Effector memory CD8-positive, alpha-beta T cell (primary cell): ENCODE measurements at regions not wholly inside any gene's neighbourhood (a gene's known extent, or its start where the extent isn't known, plus 50 kb on each side); places are given as distances from the start of the nearest gene placed in this dataset.

Experiments used
- ATAC-seq: fragments of 150-1000 bp; cut with Tn5 transposase; replicated peaks from 2 replicates; pipeline ENCODE4 v1.10.0; 2021; ENCODE audit warnings: mild to moderate bottlenecking, moderate library complexity
- DNase-seq, 3 experiments: peaks; one replicate each; pipeline ENCODE4 v3.0.0; 2021
- H3K27ac Mint-ChIP-seq, 2 donors: one replicate each; pipeline ENCODE4 v1.8.0; 2022; ENCODE audit warnings: mild to moderate bottlenecking in 2 of 2, mixed read lengths in 2 of 2, moderate library complexity in 2 of 2
- H3K27me3 Mint-ChIP-seq, 2 donors: one replicate each; pipeline ENCODE4 v1.8.0; 2022; ENCODE audit warnings: mixed read lengths in 2 of 2
- H3K36me3 Mint-ChIP-seq: one replicate; pipeline ENCODE4 v1.8.0; 2022; ENCODE audit warnings: mild to moderate bottlenecking, moderate library complexity, mixed read lengths; ENCODE audit not compliant: insufficient read depth
- H3K4me1 Mint-ChIP-seq, 2 donors: one replicate each; pipeline ENCODE4 v1.8.0; 2022; ENCODE audit warnings: low read depth in 2 of 2, mixed read lengths in 2 of 2
- H3K4me3 Mint-ChIP-seq, 2 donors: one replicate each; pipeline ENCODE4 v1.8.0; 2022; ENCODE audit warnings: mild to moderate bottlenecking in 2 of 2, mixed read lengths in 2 of 2, moderate library complexity in 2 of 2
- H3K9me3 Mint-ChIP-seq, 2 donors: one replicate each; pipeline ENCODE4 v1.8.0; 2022; ENCODE audit warnings: mixed read lengths in 2 of 2

GRCh38 chrX:149992918-149993317 is 54.6 kb upstream of the EOLA2 start:
- DNase-seq (no peak), ATAC-seq (no peak)
- no peaks in the 10 kb centered on the region for H3K36me3 Mint-ChIP-seq
- H3K27ac Mint-ChIP-seq = no peak overlapping the region
- H3K4me1 Mint-ChIP-seq = peaks cover 0 to 4% of the 10 kb centered on the region in 2 donors
- H3K27me3 Mint-ChIP-seq = no peaks in the 10 kb centered on the region
- H3K4me3 Mint-ChIP-seq = no peak overlapping the region
- no peaks in the 10 kb centered on the region for H3K9me3 Mint-ChIP-seq

- Mint-ChIP-seq H3K36me3 (no peaks in the 10 kb centered on the region), H3K9me3 (no peaks in the 10 kb centered on the region), H3K27ac (no peak overlapping the region), H3K4me1 (peaks cover 0 to 4% of the 10 kb centered on the region in 2 donors), H3K4me3 (no peak overlapping the region), H3K27me3 (no peaks in the 10 kb centered on the region)
- no peak for DNase-seq
- ATAC-seq = no peak
These were observed 55.7 kb upstream of the EOLA2 start for GRCh38 chrX:149993989-149994388.

- H3K4me1 Mint-ChIP-seq = peaks cover 0 to 4% of the 10 kb centered on the region in 2 donors
These were observed 58.2 kb upstream of the EOLA2 start for GRCh38 chrX:149996515-149996914.

GRCh38 chrX:150005027-150005426 is 66.7 kb upstream of the EOLA2 start:
- Mint-ChIP-seq H3K27ac (no peak overlapping the region), H3K36me3 (peaks cover 3% of the 10 kb centered on the region), H3K9me3 (no peaks in the 10 kb centered on the region), H3K4me3 (no peak overlapping the region), H3K27me3 (no peaks in the 10 kb centered on the region), H3K4me1 (no peaks in the 10 kb centered on the region)
- DNase-seq = no peak
- ATAC-seq = no peak

More at GRCh38 chrX:149996515-149996914, 58.2 kb upstream of the EOLA2 start:
- Mint-ChIP-seq H3K27me3 (no peaks in the 10 kb centered on the region), H3K9me3 (no peaks in the 10 kb centered on the region), H3K4me3 (no peak overlapping the region), H3K27ac (no peak overlapping the region), H3K36me3 (no peaks in the 10 kb centered on the region)
- no peak for DNase-seq
- no peak for ATAC-seq

- Mint-ChIP-seq H3K9me3 (no peaks in the 10 kb centered on the region), H3K4me3 (no peak overlapping the region), H3K27me3 (no peaks in the 10 kb centered on the region), H3K36me3 (peaks cover 3% of the 10 kb centered on the region), H3K4me1 (no peaks in the 10 kb centered on the region), H3K27ac (no peak overlapping the region)
- DNase-seq (no peak), ATAC-seq (no peak)
These were observed 69.1 kb upstream of the EOLA2 start for GRCh38 chrX:150007356-150007755.

GRCh38 chrX:150012647-150013381 is 74.5 kb upstream of the EOLA2 start:
- Mint-ChIP-seq H3K27ac (no peak overlapping the region), H3K27me3 (no peaks in the 10 kb centered on the region), H3K9me3 (no peaks in the 10 kb centered on the region), H3K36me3 (peaks cover 3% of the 10 kb centered on the region), H3K4me3 (no peak overlapping the region), H3K4me1 (no peaks in the 10 kb centered on the region)
- DNase-seq = no peak
- ATAC-seq = no peak

GRCh38 chrX:150014525-150014924 is 76.2 kb upstream of the EOLA2 start:
- Mint-ChIP-seq H3K4me3 (no peak overlapping the region), H3K4me1 (no peaks in the 10 kb centered on the region), H3K27me3 (no peaks in the 10 kb centered on the region), H3K27ac (no peak overlapping the region), H3K36me3 (no peaks in the 10 kb centered on the region), H3K9me3 (no peaks in the 10 kb centered on the region)
- ATAC-seq (no peak), DNase-seq (no peak)

- Mint-ChIP-seq H3K4me3 (no peak overlapping the region), H3K27me3 (no peaks in the 10 kb centered on the region), H3K9me3 (no peaks in the 10 kb centered on the region), H3K36me3 (no peaks in the 10 kb centered on the region), H3K27ac (no peak overlapping the region), H3K4me1 (no peaks in the 10 kb centered on the region)
- DNase-seq (no peak), ATAC-seq (no peak)
These were observed 79.6 kb upstream of the EOLA2 start for GRCh38 chrX:150017868-150018267.

GRCh38 chrX:150018931-150019361 is 80.7 kb upstream of the EOLA2 start:
- H3K4me1 Mint-ChIP-seq = no peaks in the 10 kb centered on the region
- no peak for DNase-seq
- no peaks in the 10 kb centered on the region for H3K9me3 Mint-ChIP-seq
- ATAC-seq = no peak
- no peak overlapping the region for H3K27ac Mint-ChIP-seq
- no peaks in the 10 kb centered on the region for H3K36me3 Mint-ChIP-seq
- no peak overlapping the region for H3K4me3 Mint-ChIP-seq
- H3K27me3 Mint-ChIP-seq = no peaks in the 10 kb centered on the region

GRCh38 chrX:150028692-150029091 is 90.4 kb upstream of the EOLA2 start:
- Mint-ChIP-seq H3K9me3 (no peaks in the 10 kb centered on the region), H3K4me3 (peak overlapping the region in 1 of 2 donors; percentile 35), H3K27ac (no peak overlapping the region), H3K36me3 (no peaks in the 10 kb centered on the region), H3K27me3 (no peaks in the 10 kb centered on the region), H3K4me1 (peaks cover 3 to 10% of the 10 kb centered on the region in 2 donors)
- ATAC-seq (no peak), DNase-seq (no peak)

- Mint-ChIP-seq H3K36me3 (no peaks in the 10 kb centered on the region), H3K27me3 (no peaks in the 10 kb centered on the region), H3K4me3 (no peak overlapping the region), H3K4me1 (peaks cover 3 to 10% of the 10 kb centered on the region in 2 donors), H3K9me3 (no peaks in the 10 kb centered on the region), H3K27ac (no peak overlapping the region)
- DNase-seq = no peak
- ATAC-seq = no peak
These were observed 94.5 kb upstream of the EOLA2 start for GRCh38 chrX:150032742-150033141.

GRCh38 chrX:150034788-150035187 is 96.5 kb upstream of the EOLA2 start:
- peak overlapping the region in 1 of 2 donors; percentile 19 for H3K27ac Mint-ChIP-seq
- peaks cover under 1% of the 10 kb centered on the region for H3K36me3 Mint-ChIP-seq
- no peak for ATAC-seq
- H3K9me3 Mint-ChIP-seq = no peaks in the 10 kb centered on the region
- no peaks in the 10 kb centered on the region for H3K4me1 Mint-ChIP-seq
- H3K4me3 Mint-ChIP-seq = no peak overlapping the region
- H3K27me3 Mint-ChIP-seq = no peaks in the 10 kb centered on the region
- DNase-seq = no peak

- Mint-ChIP-seq H3K27ac (no peak overlapping the region), H3K27me3 (no peaks in the 10 kb centered on the region), H3K4me3 (no peak overlapping the region), H3K4me1 (no peaks in the 10 kb centered on the region), H3K36me3 (peaks cover 4% of the 10 kb centered on the region), H3K9me3 (no peaks in the 10 kb centered on the region)
- ATAC-seq (no peak), DNase-seq (no peak)
These were observed 97.2 kb upstream of the EOLA2 start for GRCh38 chrX:150035531-150035930.

- DNase-seq (no peak), ATAC-seq (no peak)
- Mint-ChIP-seq H3K4me3 (no peak overlapping the region), H3K27ac (no peak overlapping the region), H3K27me3 (no peaks in the 10 kb centered on the region), H3K36me3 (peaks cover 4% of the 10 kb centered on the region), H3K4me1 (no peaks in the 10 kb centered on the region), H3K9me3 (no peaks in the 10 kb centered on the region)
These were observed 97.9 kb upstream of the EOLA2 start for GRCh38 chrX:150036181-150036580.
